Gastroesophageal sphincter (tissue), 4 donors: ENCODE measurements at regions not wholly inside any gene's neighbourhood (a gene's known extent, or its start where the extent isn't known, plus 50 kb on each side); places are given as distances from the start of the nearest gene placed in this dataset.

ENCODE experiments used
- ATAC-seq: fragments of 150-250 bp; one replicate; pipeline ENCODE4 v1.9.1; 2016; ENCODE audit warnings: mild to moderate bottlenecking, moderate library complexity
- H3K27ac ChIP-seq, 4 donors: fragments of 200-600 bp; sonication (generic) in 3 of 4; 1 replicate in 3 of 4; 2 replicates in 1 of 4; pipeline ENCODE4 v1.5.1; 2016 to 2019
- H3K27me3 ChIP-seq: fragments of 200-600 bp; sonication (generic); one replicate; pipeline ENCODE4 v1.5.1; 2019
- H3K36me3 ChIP-seq, 2 donors: fragments of 200-600 bp; sonication (generic); one replicate each; pipeline ENCODE4 v1.5.1; 2019; ENCODE audit warnings: control low read depth in 1 of 2
- H3K4me1 ChIP-seq, 3 donors: fragments of 200-600 bp; sonication (generic); 1 replicate in 2 of 3; 2 replicates in 1 of 3; pipeline ENCODE4 v1.5.1; 2016 to 2019; ENCODE audit warnings: control low read depth in 2 of 3
- H3K4me3 ChIP-seq, 2 donors: fragments of 200-600 bp; sonication (generic); one replicate each; pipeline ENCODE4 v1.5.1; 2019; ENCODE audit warnings: mild to moderate bottlenecking in 1 of 2, moderate library complexity in 1 of 2
- H3K9me3 ChIP-seq, 3 donors: fragments of 200-600 bp; sonication (generic); one replicate each; pipeline ENCODE4 v1.5.1; 2017 to 2019; ENCODE audit warnings: control low read depth in 2 of 3
- CTCF ChIP-seq, 4 experiments: fragments of 200-600 bp in 2 of 4; fragments of 450-650 bp in 2 of 4; sonication (generic) in 1 of 4; IDR thresholded peaks; one replicate each; pipeline ENCODE4 v1.5.1; 2017 to 2019; ENCODE audit warnings: antibody characterized with exemption in 4 of 4, mild to moderate bottlenecking in 2 of 4, moderate library complexity in 2 of 4
- EP300 ChIP-seq: sonication (generic); formaldehyde crosslinking; IDR thresholded peaks from one replicate; pipeline ENCODE4 v1.6.1; 2017; ENCODE audit warnings: antibody characterized with exemption, mild to moderate bottlenecking
- POLR2A ChIP-seq, 2 donors: fragments of 450-650 bp; IDR thresholded peaks; one replicate each; pipeline ENCODE4 v1.6.1; 2017; ENCODE audit warnings: antibody characterized with exemption in 2 of 2, mild to moderate bottlenecking in 2 of 2, moderate library complexity in 1 of 2
- POLR2AphosphoS5 ChIP-seq: sonication (generic); formaldehyde crosslinking; IDR thresholded peaks from one replicate; pipeline ENCODE4 v1.6.1; 2017; ENCODE audit warnings: antibody characterized with exemption
- WGBS, 2 donors: methylation state at CpG; one replicate each; pipeline ENCODE4 v1.1.5; 2018; ENCODE audit warnings: low coverage in 1 of 2; 5-methylcytosine and 5-hydroxymethylcytosine counted together

DNA sequence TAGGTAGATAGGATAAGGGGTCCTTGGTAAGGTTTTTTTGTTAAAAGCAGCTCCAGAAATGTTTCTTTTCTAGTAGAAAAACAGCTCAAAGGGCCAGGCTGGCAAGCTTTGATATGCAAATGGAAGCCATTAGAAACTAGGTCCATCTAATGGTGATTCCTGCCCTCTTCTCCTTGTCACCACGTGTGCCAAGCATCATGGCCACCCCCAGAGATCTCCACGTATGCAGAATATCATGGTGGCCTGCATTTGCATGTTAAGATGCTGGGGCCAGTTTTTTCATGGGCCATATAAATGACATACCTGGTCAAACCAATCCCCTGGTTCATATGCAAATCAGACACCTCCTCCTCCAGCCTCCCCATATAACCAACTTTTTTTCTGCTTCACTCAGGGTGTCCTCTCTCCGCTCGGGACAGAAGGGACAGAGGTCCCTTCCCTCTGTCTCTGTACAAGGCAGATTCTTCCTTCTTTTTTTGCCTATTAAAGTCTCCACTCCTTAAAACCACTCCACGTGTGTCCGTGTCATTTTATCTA lies 1335.9 kb downstream of the UQCRFS1 start:
- WGBS, 2 donors = 45 to 70% methylated on average over 4 to 5 of the region's 6 CpGs
- no peak for ATAC-seq
- TF ChIP-seq POLR2A (IDR thresholded peaks at IDR 0.05) = no peak
- no peak for TF ChIP-seq EP300
- TF ChIP-seq POLR2AphosphoS5 = no peak
- no peak for TF ChIP-seq CTCF (IDR thresholded peaks at IDR 0.05)
- Histone ChIP-seq H3K36me3 (no peaks in the 10 kb centered on the region), H3K4me3 (no peak overlapping the region), H3K9me3 (no peaks in the 10 kb centered on the region), H3K27ac (no peak overlapping the region), H3K27me3 (no peaks in the 10 kb centered on the region), H3K4me1 (no peaks in the 10 kb centered on the region)

- Histone ChIP-seq H3K27me3 (no peaks in the 10 kb centered on the region), H3K27ac (no peak overlapping the region), H3K9me3 (no peaks in the 10 kb centered on the region), H3K36me3 (no peaks in the 10 kb centered on the region), H3K4me1 (no peaks in the 10 kb centered on the region), H3K4me3 (no peak overlapping the region)
- ATAC-seq = no peak
- TF ChIP-seq POLR2AphosphoS5 (no peak), CTCF (IDR thresholded peaks at IDR 0.05) (no peak), POLR2A (IDR thresholded peaks at IDR 0.05) (no peak), EP300 (no peak)
- WGBS, 2 donors = 64 to 74% methylated on average over 1 to 3 of the region's 3 CpGs
These were observed 1336.5 kb downstream of the UQCRFS1 start for GRCh38 chr19:27876489-27876888.

GRCh38 chr19:27872370-27872769 lies 1340.6 kb downstream of the UQCRFS1 start:
- WGBS, 2 donors = 69 to 72% methylated on average over 4 of the region's 4 CpGs
- no peaks in the 10 kb centered on the region for H3K36me3 ChIP-seq
- TF ChIP-seq EP300 (no peak), POLR2AphosphoS5 (no peak), CTCF (IDR thresholded peaks at IDR 0.05) (no peak), POLR2A (IDR thresholded peaks at IDR 0.05) (no peak)
- no peaks in the 10 kb centered on the region for H3K9me3 ChIP-seq
- no peak overlapping the region for H3K27ac ChIP-seq
- H3K27me3 ChIP-seq = no peaks in the 10 kb centered on the region
- H3K4me3 ChIP-seq = no peak overlapping the region
- no peaks in the 10 kb centered on the region for H3K4me1 ChIP-seq
- no peak for ATAC-seq

DNA sequence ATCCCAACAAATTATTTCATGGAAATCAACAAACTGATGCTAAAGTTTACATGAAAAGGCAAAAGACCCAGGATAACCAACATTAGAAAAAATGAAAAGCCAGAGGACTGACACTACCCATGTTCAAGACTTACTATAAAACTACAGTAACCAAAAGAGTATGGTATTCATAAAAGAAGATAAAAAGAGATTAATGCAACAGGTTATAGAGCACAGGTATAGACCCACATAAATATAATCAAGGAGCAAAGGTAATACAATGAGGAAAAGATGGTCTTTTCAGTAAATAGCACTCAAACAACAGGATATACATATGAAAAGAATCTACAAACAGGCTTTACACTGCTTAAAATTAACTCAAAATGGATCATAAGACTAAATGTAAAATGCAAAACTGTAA lies 1342.7 kb downstream of the UQCRFS1 start:
- Histone ChIP-seq H3K27ac (no peak overlapping the region), H3K9me3 (peaks cover 0 to 8% (median 0%) of the 10 kb centered on the region in 3 donors), H3K36me3 (no peaks in the 10 kb centered on the region), H3K4me1 (no peaks in the 10 kb centered on the region), H3K27me3 (no peaks in the 10 kb centered on the region), H3K4me3 (no peak overlapping the region)
- ATAC-seq = no peak
- TF ChIP-seq POLR2A (IDR thresholded peaks at IDR 0.05) (no peak), EP300 (no peak), POLR2AphosphoS5 (no peak), CTCF (IDR thresholded peaks at IDR 0.05) (no peak)

DNA sequence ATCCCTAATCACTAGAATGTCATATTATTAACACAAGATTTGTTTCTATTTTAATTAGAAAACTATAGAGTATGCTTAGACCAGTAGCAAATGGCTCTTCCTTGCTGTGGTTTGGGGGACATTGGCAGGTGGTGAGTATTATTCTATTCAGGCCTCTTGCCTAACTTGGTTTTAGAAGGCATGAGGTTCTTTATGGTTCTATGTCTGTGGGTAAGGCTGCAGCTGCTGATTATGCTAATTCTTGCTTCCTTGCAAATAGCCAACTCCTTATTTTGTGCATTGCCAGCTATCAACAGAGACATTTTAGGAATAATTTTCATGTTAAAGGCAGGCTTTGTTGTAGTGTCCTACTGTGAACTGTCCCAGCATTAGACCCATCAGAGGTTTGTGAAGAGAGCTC lies 1344.9 kb downstream of the UQCRFS1 start:
- TF ChIP-seq CTCF (IDR thresholded peaks at IDR 0.05) (no peak), POLR2AphosphoS5 (no peak), POLR2A (IDR thresholded peaks at IDR 0.05) (no peak), EP300 (no peak)
- no peak for ATAC-seq
- Histone ChIP-seq H3K27ac (no peak overlapping the region), H3K4me1 (no peaks in the 10 kb centered on the region), H3K36me3 (no peaks in the 10 kb centered on the region), H3K9me3 (peaks cover 0 to 19% (median 0%) of the 10 kb centered on the region in 3 donors), H3K27me3 (no peaks in the 10 kb centered on the region), H3K4me3 (no peak overlapping the region)
